ENCODE measurements at regions not wholly inside any gene's neighbourhood (a gene's known extent, or its start where the extent isn't known, plus 50 kb on each side); places are given as distances from the start of the nearest gene placed in this dataset.

DNA sequence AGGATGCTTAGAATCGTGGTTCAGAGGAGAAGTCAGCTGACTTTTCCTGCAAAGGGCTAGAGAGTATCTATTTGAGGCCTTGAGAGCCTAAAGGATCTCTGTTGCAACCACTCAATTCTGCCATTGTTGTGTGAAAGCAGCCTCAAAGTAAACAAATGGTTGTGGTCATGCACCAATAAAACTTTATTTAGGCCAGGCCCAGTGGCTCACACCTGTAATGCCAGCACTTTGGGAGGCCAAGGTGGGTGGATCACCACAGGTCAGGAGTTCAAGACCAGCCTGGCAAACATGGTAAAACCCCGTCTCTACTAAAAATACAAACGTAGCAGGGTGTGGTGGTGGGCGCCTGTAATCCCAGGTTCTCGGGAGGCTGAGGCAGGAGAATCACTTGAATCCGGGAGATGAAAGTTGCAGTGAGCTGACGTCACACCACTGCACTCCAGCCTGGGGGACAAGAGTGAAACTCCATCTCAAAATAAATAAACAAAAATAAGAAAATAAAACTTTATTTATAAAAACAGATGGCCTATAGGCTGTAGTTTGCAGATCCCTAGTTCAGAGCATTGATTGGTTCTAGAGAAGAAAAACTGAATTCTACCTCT, 135.9 kb upstream of the KLF4 start:
- no peaks in the 10 kb centered on the region for H3K27me3 Mint-ChIP-seq
- no peak for DNase-seq
- H3K36me3 Mint-ChIP-seq (ENCODE audit: low read depth) = no peaks in the 10 kb centered on the region
- ATAC-seq = no peak
- H3K9me3 Mint-ChIP-seq = no peaks in the 10 kb centered on the region
- H3K27ac Mint-ChIP-seq = no peak overlapping the region
- no peak overlapping the region for H3K4me3 Mint-ChIP-seq
- no peaks in the 10 kb centered on the region for H3K4me1 Mint-ChIP-seq

DNA sequence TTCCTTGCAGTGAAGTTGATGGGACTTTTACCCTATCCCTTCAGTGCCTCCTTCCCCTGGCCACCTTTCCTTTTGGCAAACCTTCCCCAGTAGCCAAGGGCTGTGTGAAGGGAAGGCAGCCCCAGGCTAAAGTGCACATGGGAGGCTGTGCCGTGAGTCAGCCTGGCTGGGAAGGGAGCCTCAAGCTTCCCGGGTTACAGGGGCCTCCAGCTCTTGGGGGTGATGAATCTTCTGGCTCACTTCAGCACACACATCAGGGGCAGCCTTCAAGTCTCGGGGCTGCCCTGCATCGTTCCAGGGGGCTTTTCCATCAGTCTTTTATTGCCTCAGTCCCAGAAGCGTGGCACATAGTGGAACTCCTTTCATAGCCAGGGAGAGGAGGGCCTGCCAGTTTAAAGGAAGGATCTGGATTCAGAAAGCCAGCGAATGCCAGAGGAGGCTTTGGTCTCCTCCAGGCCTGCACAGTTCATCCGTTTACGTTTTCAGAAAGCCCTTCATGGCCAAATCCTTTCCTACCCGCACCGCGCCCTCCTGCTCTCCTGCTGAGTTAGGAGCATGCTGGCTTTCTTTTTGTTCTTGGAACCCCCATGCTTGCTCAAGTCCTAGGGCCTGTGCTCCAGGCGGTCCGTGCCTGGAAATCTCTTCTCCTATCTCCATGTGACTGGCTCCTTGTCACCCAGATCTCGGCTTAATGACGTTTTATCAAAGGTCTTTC, 134.8 kb upstream of the KLF4 start:
- no peaks in the 10 kb centered on the region for H3K27me3 Mint-ChIP-seq

DNA sequence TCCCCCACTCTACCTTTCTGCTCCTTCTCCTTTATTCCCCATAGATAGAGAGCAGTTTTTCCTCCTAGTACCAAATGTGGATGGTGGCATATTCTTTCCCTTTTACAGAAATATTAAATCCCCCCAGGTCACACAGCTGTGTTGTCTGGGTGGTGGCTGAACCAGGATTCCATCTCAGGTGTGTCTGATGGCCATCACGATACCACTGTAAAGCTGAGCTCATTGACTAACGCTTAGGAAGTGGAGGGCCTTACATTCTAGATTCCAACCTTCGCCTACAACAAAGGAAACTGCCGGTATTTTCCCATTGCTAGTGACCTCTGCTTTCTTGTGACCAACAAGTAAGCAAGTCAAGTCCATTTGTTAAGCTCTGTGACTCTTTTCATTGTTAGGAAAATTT, 131.9 kb upstream of the KLF4 start:
- no peak for ATAC-seq
- H3K27me3 Mint-ChIP-seq = no peaks in the 10 kb centered on the region
- no peak overlapping the region for H3K27ac Mint-ChIP-seq

More for the DNA sequence above, 134.8 kb upstream of the KLF4 start:
- no peaks in the 10 kb centered on the region for H3K9me3 Mint-ChIP-seq
- DNase-seq = no peak
- no peak overlapping the region for H3K4me3 Mint-ChIP-seq
- H3K27ac Mint-ChIP-seq = no peak overlapping the region
- no peak for ATAC-seq
- no peaks in the 10 kb centered on the region for H3K4me1 Mint-ChIP-seq
- H3K36me3 Mint-ChIP-seq (ENCODE audit: low read depth) = no peaks in the 10 kb centered on the region

DNA sequence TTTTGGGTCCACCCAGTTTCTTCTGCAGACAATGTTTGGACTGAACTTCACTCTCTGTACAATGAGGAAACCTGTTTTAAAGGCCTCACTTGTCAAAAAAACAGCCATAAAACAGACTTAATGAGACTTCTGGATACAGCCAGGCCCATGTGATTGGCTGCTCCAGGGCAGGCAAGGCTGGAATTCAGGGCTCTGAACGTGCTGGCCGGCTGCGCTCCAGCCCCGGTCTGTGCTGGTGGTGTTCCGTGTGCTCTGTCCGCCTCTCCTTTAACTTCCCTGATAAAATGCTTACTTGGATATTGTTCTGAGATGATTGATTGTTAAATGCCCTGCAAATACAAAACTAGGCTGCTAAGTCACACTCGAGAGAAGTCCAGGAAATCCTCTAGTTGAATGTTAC, 131.2 kb upstream of the KLF4 start:
- ATAC-seq = no peak
- H3K36me3 Mint-ChIP-seq (ENCODE audit: low read depth) = no peaks in the 10 kb centered on the region
- no peaks in the 10 kb centered on the region for H3K9me3 Mint-ChIP-seq
- no peaks in the 10 kb centered on the region for H3K4me1 Mint-ChIP-seq
- DNase-seq = no peak
- H3K27me3 Mint-ChIP-seq = no peaks in the 10 kb centered on the region
- no peak overlapping the region for H3K27ac Mint-ChIP-seq
- no peak overlapping the region for H3K4me3 Mint-ChIP-seq

More for the DNA sequence above, 131.9 kb upstream of the KLF4 start:
- Mint-ChIP-seq H3K36me3 (ENCODE audit: low read depth) (no peaks in the 10 kb centered on the region), H3K9me3 (no peaks in the 10 kb centered on the region), H3K4me3 (no peak overlapping the region), H3K4me1 (no peaks in the 10 kb centered on the region)
- DNase-seq = no peak

DNA sequence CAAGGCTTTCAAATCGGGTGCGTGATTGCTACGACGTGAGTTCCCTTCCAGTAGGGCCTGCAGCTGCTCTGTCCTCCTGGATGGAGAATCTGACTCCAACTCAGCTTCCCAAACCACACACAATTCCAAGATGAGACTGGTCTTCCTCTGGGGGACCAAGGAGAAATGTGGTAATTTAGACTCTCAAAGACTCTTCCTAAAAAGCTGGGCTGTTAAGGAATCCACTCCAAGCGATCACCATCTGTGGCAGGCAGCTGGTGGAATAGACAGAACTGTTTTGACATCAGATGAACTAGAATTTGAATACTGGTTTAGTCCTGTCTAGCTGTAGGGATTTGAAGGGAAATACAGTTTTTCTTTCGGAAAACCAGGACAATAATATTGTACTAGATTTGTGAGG, 130.7 kb upstream of the KLF4 start:
- Mint-ChIP-seq H3K9me3 (no peaks in the 10 kb centered on the region), H3K27me3 (no peaks in the 10 kb centered on the region), H3K4me3 (no peak overlapping the region), H3K27ac (no peak overlapping the region), H3K4me1 (no peaks in the 10 kb centered on the region), H3K36me3 (ENCODE audit: low read depth) (no peaks in the 10 kb centered on the region)
- ATAC-seq = no peak
- DNase-seq = no peak

DNA sequence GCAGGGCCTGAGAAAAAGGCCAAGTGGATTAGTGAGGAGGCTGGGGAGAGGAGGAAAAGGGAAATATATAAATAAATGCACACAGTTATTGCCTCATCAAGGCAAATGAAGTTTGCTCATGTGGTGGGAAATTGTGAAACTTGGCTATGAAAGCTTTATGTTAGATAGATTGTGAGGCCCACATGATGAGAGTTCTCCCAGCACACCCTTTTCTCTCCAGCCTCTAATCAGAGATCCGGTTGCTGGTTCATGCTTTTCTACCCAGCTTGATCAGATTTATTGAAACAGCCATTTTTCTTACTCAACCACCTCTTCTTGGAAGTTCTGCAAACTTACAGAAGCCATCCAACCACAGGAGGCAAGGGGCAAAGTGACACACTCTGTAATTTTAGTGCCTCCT, 125.8 kb upstream of the KLF4 start:
- H3K4me3 Mint-ChIP-seq = no peak overlapping the region
- no peaks in the 10 kb centered on the region for H3K27me3 Mint-ChIP-seq
- H3K36me3 Mint-ChIP-seq (ENCODE audit: low read depth) = no peaks in the 10 kb centered on the region
- no peaks in the 10 kb centered on the region for H3K4me1 Mint-ChIP-seq
- no peak for ATAC-seq
- DNase-seq = no peak
- H3K9me3 Mint-ChIP-seq = no peaks in the 10 kb centered on the region
- no peak overlapping the region for H3K27ac Mint-ChIP-seq

DNA sequence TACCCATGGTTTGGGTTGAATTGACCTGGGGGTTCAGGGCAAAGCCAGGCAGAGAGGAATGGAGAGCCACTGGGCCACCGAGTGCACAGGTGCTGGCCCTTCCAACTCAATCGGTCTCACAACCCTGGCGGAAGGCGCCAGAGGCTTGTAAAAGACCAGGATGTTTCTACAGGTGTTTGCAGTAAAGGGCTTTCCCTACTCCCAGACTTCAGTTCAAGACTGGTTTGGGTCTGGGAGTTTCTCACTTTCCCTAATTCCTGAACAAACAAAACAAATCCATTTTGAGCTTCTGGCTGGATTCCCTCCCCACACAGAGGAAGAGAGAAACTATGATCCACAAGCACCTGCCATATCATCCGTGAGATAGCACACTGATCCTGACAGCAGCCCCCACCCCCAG, 125.2 kb upstream of the KLF4 start:
- H3K4me1 Mint-ChIP-seq = no peaks in the 10 kb centered on the region
- no peak overlapping the region for H3K27ac Mint-ChIP-seq
- ATAC-seq = no peak
- no peak for DNase-seq
- H3K9me3 Mint-ChIP-seq = no peaks in the 10 kb centered on the region
- no peak overlapping the region for H3K4me3 Mint-ChIP-seq
- no peaks in the 10 kb centered on the region for H3K36me3 Mint-ChIP-seq (ENCODE audit: low read depth)
- no peaks in the 10 kb centered on the region for H3K27me3 Mint-ChIP-seq

DNA sequence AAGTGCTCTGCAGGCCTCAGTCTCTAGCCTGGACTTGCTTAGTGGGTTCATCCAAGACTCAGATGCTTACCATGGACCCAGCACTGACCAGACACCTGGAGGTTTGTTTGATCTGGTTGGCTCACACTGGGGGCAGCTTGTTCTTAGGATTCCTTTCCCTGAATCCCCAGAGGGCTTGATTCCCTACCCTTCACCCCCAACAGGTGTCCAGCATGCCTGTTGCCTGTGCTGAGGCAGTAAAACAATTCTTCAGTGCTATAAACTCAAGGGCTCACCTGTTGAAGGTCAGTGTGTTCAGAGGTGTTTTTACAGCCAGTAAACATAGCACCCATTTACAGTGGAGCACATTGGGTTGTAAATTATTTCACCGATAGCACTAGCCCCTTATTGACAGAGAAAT, 123.8 kb upstream of the KLF4 start:
- H3K27ac Mint-ChIP-seq = no peak overlapping the region
- H3K9me3 Mint-ChIP-seq = no peaks in the 10 kb centered on the region
- H3K4me3 Mint-ChIP-seq = no peak overlapping the region
- ATAC-seq = no peak
- no peak for DNase-seq
- H3K27me3 Mint-ChIP-seq = no peaks in the 10 kb centered on the region
- H3K36me3 Mint-ChIP-seq (ENCODE audit: low read depth) = no peaks in the 10 kb centered on the region
- H3K4me1 Mint-ChIP-seq = no peaks in the 10 kb centered on the region

DNA sequence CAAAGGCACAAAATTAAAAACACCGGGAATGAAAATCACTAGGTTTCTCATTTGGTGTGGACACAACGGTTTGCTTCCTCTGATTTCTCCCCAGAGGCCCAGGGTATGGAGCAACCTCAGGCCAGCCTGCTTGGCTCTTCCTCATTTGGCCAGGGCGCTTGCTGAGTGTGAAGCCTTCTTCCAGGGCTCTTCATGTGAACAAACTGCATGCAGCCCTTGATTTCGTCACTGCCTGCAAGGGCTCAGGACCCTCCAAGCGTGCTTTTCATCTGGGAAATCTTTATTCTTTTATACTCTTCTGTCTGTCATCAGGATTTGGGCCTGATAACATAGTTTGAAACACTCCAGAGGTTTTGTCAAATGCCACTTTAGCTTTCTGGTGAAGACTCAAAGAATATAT, 122.6 kb upstream of the KLF4 start:
- Mint-ChIP-seq H3K4me1 (no peaks in the 10 kb centered on the region), H3K27ac (no peak overlapping the region), H3K9me3 (no peaks in the 10 kb centered on the region), H3K36me3 (ENCODE audit: low read depth) (no peaks in the 10 kb centered on the region), H3K27me3 (no peaks in the 10 kb centered on the region), H3K4me3 (no peak overlapping the region)
- ATAC-seq (no peak), DNase-seq (no peak)

DNA sequence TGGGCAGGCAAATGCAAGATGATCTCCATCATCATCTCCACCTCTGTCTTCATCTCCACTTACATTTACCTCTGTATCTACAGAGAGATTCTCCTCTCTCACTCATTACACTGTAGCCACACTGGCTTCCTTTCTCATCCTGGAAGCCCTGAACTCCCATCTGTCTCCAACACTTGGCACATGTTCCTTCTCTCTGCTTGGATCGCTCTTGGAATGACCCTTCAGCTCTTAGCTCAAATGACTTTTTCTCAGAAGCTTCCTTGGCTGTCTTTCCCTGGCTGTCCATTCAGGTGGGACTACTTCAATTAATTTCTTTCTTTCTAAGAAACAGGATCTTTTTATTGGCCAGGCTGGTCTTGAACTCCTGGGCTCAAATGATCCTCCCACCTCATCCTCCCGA, 120.0 kb upstream of the KLF4 start:
- H3K27ac Mint-ChIP-seq = no peak overlapping the region
- no peak for ATAC-seq
- no peaks in the 10 kb centered on the region for H3K4me1 Mint-ChIP-seq
- H3K27me3 Mint-ChIP-seq = no peaks in the 10 kb centered on the region
- no peaks in the 10 kb centered on the region for H3K9me3 Mint-ChIP-seq
- DNase-seq = no peak
- no peaks in the 10 kb centered on the region for H3K36me3 Mint-ChIP-seq (ENCODE audit: low read depth)
- H3K4me3 Mint-ChIP-seq = no peak overlapping the region

DNA sequence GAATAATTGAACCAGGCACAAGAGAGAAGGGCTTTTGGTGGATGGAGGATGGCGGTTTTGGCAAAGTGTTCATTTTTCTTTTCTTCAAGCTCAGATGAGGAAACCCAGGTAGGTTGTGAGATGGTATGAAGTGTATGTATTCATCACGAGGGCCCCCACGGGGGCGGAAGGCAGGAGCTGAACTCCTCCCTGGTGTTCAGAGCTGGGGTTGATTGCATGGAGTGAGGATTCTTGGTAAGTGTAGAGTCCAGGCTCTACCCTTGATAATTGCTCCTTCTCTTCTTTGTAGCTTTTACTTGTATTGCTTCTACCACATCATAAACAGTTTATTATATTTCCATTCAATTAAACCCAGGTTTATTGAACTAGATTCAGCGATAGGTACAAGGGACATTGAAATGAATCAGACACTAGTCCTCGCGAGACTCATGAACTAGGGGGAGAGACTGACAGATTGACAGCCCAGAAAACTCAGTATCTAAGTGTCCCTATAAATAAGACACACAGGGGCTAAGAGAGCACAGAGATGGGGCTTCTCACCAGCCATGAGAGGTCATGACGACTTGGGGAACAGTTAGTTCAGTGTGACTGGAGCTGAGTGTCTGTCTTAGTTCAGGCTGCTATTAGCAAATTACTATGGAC, 116.7 kb upstream of the KLF4 start:
- no peak for ATAC-seq
- Mint-ChIP-seq H3K4me1 (no peaks in the 10 kb centered on the region), H3K27ac (no peak overlapping the region), H3K36me3 (ENCODE audit: low read depth) (no peaks in the 10 kb centered on the region), H3K9me3 (no peaks in the 10 kb centered on the region), H3K4me3 (no peak overlapping the region), H3K27me3 (no peaks in the 10 kb centered on the region)
- no peak for DNase-seq

DNA sequence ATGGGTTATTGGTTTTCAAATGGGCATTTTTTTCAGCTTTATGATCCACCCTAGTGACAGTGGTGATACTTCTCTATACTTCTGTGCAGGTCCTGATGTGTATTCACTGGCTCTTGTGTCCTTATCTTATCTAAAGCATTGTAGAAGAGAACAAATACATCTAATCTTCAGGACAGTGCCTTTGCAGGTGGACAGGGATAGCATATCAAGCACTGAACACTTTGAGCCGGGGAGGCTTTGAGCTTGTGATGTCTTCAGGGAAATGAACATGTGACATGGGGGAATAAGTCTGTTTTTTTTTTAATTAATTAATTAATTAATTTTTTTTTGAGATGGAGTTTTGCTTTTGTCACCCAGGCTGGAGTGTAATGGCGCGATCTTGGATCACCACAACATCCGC, 115.5 kb upstream of the KLF4 start:
- no peak overlapping the region for H3K27ac Mint-ChIP-seq
- no peaks in the 10 kb centered on the region for H3K36me3 Mint-ChIP-seq (ENCODE audit: low read depth)
- DNase-seq (no peak), ATAC-seq (no peak)
- no peaks in the 10 kb centered on the region for H3K4me1 Mint-ChIP-seq
- H3K27me3 Mint-ChIP-seq = no peaks in the 10 kb centered on the region
- no peaks in the 10 kb centered on the region for H3K9me3 Mint-ChIP-seq
- no peak overlapping the region for H3K4me3 Mint-ChIP-seq

DNA sequence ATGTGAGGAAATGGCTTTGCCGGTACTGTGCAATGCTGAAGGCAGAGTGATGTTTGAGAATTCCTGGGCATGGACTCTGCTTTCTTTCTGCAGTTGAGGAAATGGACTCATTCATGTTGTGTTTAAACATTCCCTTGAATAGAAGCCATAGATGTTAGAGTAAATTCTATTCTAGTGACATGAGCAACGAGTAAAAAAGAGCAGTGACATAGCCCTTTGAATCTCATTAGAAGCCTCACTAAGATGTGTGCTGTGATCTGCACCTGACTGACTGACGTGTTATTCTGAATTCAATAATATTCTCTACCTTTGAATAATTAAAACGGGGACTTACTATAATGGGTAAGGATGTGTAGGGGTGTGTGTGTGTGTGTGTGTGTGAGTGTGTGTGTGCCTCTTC, 113.7 kb upstream of the KLF4 start:
- Mint-ChIP-seq H3K27me3 (no peaks in the 10 kb centered on the region), H3K4me3 (no peak overlapping the region), H3K9me3 (no peaks in the 10 kb centered on the region)

DNA sequence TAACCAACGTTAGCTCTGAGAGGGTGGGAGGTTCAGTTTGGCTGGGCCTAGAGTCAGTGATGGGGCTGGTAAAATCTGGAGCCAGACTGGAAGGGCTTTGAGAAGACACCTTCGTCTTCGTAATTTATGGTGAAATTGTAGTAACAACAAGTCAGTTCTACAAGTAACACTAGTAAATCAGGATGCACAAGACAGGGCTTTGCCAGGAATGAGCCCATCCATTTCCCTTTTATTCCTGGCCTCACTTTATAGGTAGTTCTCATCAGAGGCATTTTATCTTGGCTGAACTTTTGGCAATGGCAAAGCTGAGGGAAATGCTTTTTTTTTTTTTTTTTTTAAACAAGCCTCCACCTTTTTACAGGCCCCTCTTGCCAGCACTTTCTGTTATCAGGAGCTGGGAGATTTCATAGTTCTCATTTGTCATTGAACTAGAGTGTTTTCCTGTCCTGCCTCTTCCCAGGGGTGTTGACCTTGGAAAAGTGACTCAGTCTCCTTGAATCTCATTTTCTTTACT, 110.5 kb upstream of the KLF4 start:
- Mint-ChIP-seq H3K4me3 (no peak overlapping the region), H3K9me3 (no peaks in the 10 kb centered on the region), H3K4me1 (no peaks in the 10 kb centered on the region), H3K27me3 (no peaks in the 10 kb centered on the region), H3K36me3 (ENCODE audit: low read depth) (no peaks in the 10 kb centered on the region), H3K27ac (no peak overlapping the region)
- ATAC-seq (no peak), DNase-seq (no peak)

More for the DNA sequence above, 113.7 kb upstream of the KLF4 start:
- no peak for DNase-seq
- no peak for ATAC-seq
- Mint-ChIP-seq H3K4me1 (no peaks in the 10 kb centered on the region), H3K36me3 (ENCODE audit: low read depth) (no peaks in the 10 kb centered on the region), H3K27ac (no peak overlapping the region)

DNA sequence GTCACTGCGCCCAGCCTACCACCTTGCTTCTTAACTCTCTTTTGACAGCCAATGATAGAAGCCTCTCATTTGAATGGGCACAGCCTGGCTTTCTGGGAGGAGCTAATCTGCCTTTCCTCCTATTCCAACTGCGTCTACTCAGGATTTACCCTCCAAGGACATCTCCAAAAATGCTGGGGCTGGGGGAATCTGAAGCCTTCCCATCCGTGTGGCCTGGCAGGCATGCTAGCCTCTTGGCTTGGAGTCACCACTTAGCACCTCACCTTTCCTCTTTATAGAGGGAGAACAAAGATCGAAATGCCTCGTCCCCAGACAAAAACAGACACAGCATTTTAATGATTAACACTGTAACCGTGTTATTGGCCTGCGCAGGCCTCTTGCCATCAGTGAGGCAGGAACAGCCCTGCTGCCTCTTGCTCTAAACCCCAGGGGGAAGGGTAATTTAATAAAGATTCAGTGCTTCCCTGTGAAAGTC, 108.2 kb upstream of the KLF4 start:
- ATAC-seq (no peak), DNase-seq (no peak)
- Mint-ChIP-seq H3K9me3 (no peaks in the 10 kb centered on the region), H3K27ac (no peak overlapping the region), H3K4me1 (no peaks in the 10 kb centered on the region), H3K4me3 (no peak overlapping the region), H3K27me3 (no peaks in the 10 kb centered on the region), H3K36me3 (ENCODE audit: low read depth) (no peaks in the 10 kb centered on the region)
